K562 (cell line): ENCODE measurements at regions not wholly inside any gene's neighbourhood (a gene's known extent, or its start where the extent isn't known, plus 50 kb on each side); places are given as distances from the start of the nearest gene placed in this dataset.

Experiments
- ATAC-seq: fragments of 200-7000 bp; cut with Tn5 transposase; 3 replicates; pipeline ENCODE4 v1.9.1; 2020; ENCODE audit warnings: moderate library complexity
- BruUV-seq: library from RNA; stranded (reverse); fragments of 400-500 nt; replicated peaks from 2 replicates; lab custom pipeline; 2021; lab: Mats Ljungman, UMichigan
- CTCF ChIA-PET: fragments of 300-600 bp; formaldehyde crosslinking; extraction: SDS; loops from one replicate; lab custom pipeline; 2021; ENCODE audit warnings: low intra/inter-chr PET ratio; lab: Yijun Ruan, JAX
- POLR2A ChIA-PET: fragments of 300-600, 350-650 bp; sonication (Branson Sonifier 250); formaldehyde crosslinking; extraction: SDS; loops from one replicate; lab custom pipeline; 2021; ENCODE audit warnings: antibody characterized with exemption, inconsistent platforms; lab: Yijun Ruan, JAX
- DNase-seq, 4 experiments: peaks; one replicate each; pipeline versions ENCODE4 v3.0.0 to v3.0.0-alpha.2; 2011 to 2018; ENCODE audit warnings: low spot score in 3 of 4, mixed read lengths in 3 of 4; ENCODE audit errors: extremely low read depth in 1 of 4
- FAIRE-seq: peaks from 2 replicates; lab custom pipeline; 2011; peaks lifted over from hg19 to GRCh38; lab: Jason Lieb, UNC
- H2AFZ ChIP-seq: 2 replicates; pipeline ENCODE4 v1.6.0; 2011; ENCODE audit warnings: low read depth, low read length, control low read depth, inconsistent platforms
- H3K27ac ChIP-seq: fragments of 200-600 bp; 3 replicates; pipeline ENCODE4 v1.8.0; 2011; ENCODE audit warnings: low read depth, mild to moderate bottlenecking, control low read depth, inconsistent platforms, low read length, moderate library complexity, mixed read lengths; ENCODE audit errors: extremely low read depth
- H3K27me3 ChIP-seq, 2 experiments: fragments of 300-600 bp in 1 of 2; 2 replicates in 1 of 2; 3 replicates in 1 of 2; pipeline versions ENCODE4 v1.6.0 to v1.8.0; 2011; ENCODE audit warnings: inconsistent platforms in 2 of 2, low read length in 2 of 2, mild to moderate bottlenecking in 1 of 2, mixed read lengths in 1 of 2, moderate library complexity in 1 of 2; ENCODE audit not compliant: control insufficient read depth in 2 of 2, insufficient read depth in 2 of 2
- H3K36me3 ChIP-seq: fragments of 300-600 bp; 3 replicates; pipeline ENCODE4 v1.8.0; 2011; ENCODE audit warnings: mild to moderate bottlenecking, low read length, inconsistent platforms; ENCODE audit not compliant: control insufficient read depth, insufficient read depth
- H3K4me1 ChIP-seq, 2 experiments: fragments of 200-600 bp in 1 of 2; replicated peaks in 1 of 2; 2 replicates in 1 of 2; 3 replicates in 1 of 2; pipeline versions ENCODE4 v1.5.1 to v1.8.0; 2011; ENCODE audit warnings: inconsistent platforms in 2 of 2, low read length in 2 of 2, mild to moderate bottlenecking in 1 of 2, mixed read lengths in 1 of 2, moderate library complexity in 1 of 2; ENCODE audit not compliant: control insufficient read depth in 2 of 2, insufficient read depth in 2 of 2
- H3K4me2 ChIP-seq: 2 replicates; pipeline ENCODE4 v1.6.1; 2011; ENCODE audit warnings: low read length, control low read depth, inconsistent platforms, mixed read lengths; ENCODE audit not compliant: insufficient read depth
- H3K4me3 ChIP-seq: fragments of 200-600 bp; sonication (generic), shearing (Covaris generic); 2 replicates; pipeline ENCODE4 v1.5.1; 2016; ENCODE audit warnings: control low read depth, inconsistent platforms
- H3K79me2 ChIP-seq: fragments of 200-600 bp; 3 replicates; pipeline ENCODE4 v1.8.0; 2011; ENCODE audit warnings: low read length, inconsistent platforms; ENCODE audit not compliant: control insufficient read depth, insufficient read depth
- H3K9ac ChIP-seq, 2 experiments: 2 replicates each; pipeline versions ENCODE4 v1.6.0 to v1.6.1; 2011; ENCODE audit warnings: low read depth in 2 of 2, low read length in 2 of 2, control low read depth in 1 of 2, inconsistent platforms in 1 of 2, mild to moderate bottlenecking in 1 of 2, mixed read lengths in 1 of 2; ENCODE audit not compliant: insufficient read depth in 1 of 2
- H3K9me1 ChIP-seq: one replicate; pipeline ENCODE4 v1.6.0; 2011; ENCODE audit warnings: inconsistent platforms, mild to moderate bottlenecking, low read length, moderate library complexity; ENCODE audit not compliant: control insufficient read depth, insufficient read depth
- H3K9me3 ChIP-seq: replicated peaks from 2 replicates; pipeline ENCODE4 v1.5.1; 2011; ENCODE audit warnings: low read depth, low read length, inconsistent platforms; ENCODE audit not compliant: control insufficient read depth, insufficient read depth
- H4K20me1 ChIP-seq: replicated peaks from 2 replicates; pipeline ENCODE4 v1.6.1; 2011; ENCODE audit warnings: low read length, inconsistent platforms, mixed read lengths; ENCODE audit not compliant: control insufficient read depth, insufficient read depth
- CHD1 ChIP-seq: fragments of 200-600 bp; sonication (generic); IDR thresholded peaks from one replicate; pipeline ENCODE4 v1.6.1; 2012; ENCODE audit warnings: mild to moderate bottlenecking, moderate library complexity, low read length, inconsistent platforms
- FOXA1 ChIP-seq: fragments of 450-650 bp; IDR thresholded peaks from 2 replicates; pipeline ENCODE4 v1.6.1; 2016; ENCODE audit warnings: mild to moderate bottlenecking, borderline replicate concordance
- FUS ChIP-seq: fragments of 200-400 bp; formaldehyde crosslinking; optimal IDR thresholded peaks from 2 replicates; pipeline ENCODE3; 2017; ENCODE audit warnings: low read depth, low read length
- KAT8 ChIP-seq: fragments of 450-650 bp; IDR thresholded peaks from 2 replicates; pipeline ENCODE4 v1.6.1; 2016; ENCODE audit warnings: low read depth, mild to moderate bottlenecking
- MAFG ChIP-seq: fragments of 450-650 bp; conservative IDR thresholded peaks from 2 replicates; pipeline ENCODE4 v1.6.1; 2016; ENCODE audit warnings: missing genetic modification characterization, missing compliant biosample characterization
- NFIC ChIP-seq: fragments of 450-650 bp; IDR thresholded peaks from 2 replicates; pipeline ENCODE4 v1.6.1; 2017; ENCODE audit warnings: mild to moderate bottlenecking, inconsistent platforms
- ZNF696 ChIP-seq: fragments of 250-450 bp; sonication (Bioruptor Pico); conservative IDR thresholded peaks from 2 replicates; pipeline ENCODE4 v1.4.0; 2020; ENCODE audit warnings: mild to moderate bottlenecking, moderate library complexity
- WGBS: fragments of 100-300 bp; shearing (Covaris generic); methylation state at CpG from one replicate; pipeline ENCODE4 v1.1.6; 2016; ENCODE audit warnings: low coverage, mixed read lengths; ENCODE audit not compliant: insufficient coverage; ENCODE audit errors: missing lambda C conversion rate; 5-methylcytosine and 5-hydroxymethylcytosine counted together
- in situ Hi-C: fragments of 300-500 bp; cut with MboI; formaldehyde crosslinking; loops from 4 replicates; pipeline ENCODE4 v1.15.0; 2018; ENCODE audit warnings: inconsistent platforms, mixed read lengths
- intact Hi-C: fragments of 100-400 bp; cut with micrococcal nuclease; formaldehyde crosslinking; loops from 2 replicates; pipeline ENCODE4 v1.14.2; 2022
- TF ChIP-seq, protein P1 (sequence below): fragments of 450-650 bp; IDR thresholded peaks from 2 replicates; pipeline ENCODE4 v1.6.1; 2016
- TF ChIP-seq, protein P2 (sequence below): sonication (generic); formaldehyde crosslinking; IDR thresholded peaks from 2 replicates; pipeline ENCODE4 v1.8.1; 2023; ENCODE audit warnings: missing genetic modification reagents, mild to moderate bottlenecking, borderline replicate concordance
- TF ChIP-seq, protein P3 (sequence below): fragments of 450-650 bp; formaldehyde crosslinking; IDR thresholded peaks from 2 replicates; pipeline ENCODE4 v1.4.0; 2022; ENCODE audit warnings: missing genetic modification characterization

DNA sequence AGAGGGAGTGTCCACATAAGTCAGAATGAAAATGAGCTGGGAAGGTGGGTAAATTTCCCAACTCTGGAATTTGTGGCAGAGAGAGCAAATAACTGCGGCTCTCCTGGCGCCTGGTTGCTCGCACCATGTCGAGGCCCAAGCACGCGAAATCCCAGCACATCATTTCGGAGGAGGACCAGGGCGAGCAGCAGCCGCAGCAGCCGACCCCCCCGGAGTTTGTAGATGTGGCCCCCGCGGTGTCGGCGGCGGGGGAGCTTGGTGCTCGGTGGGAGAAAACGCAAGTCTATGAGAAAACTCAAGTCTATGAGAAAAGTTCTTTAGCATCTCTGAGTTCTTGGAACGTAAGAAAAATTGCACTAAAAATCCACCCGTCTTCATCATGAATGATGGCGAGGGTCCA is 60.3 kb downstream of the ACTBL2 start:
- Histone ChIP-seq H2AFZ (no peak overlapping the region), H4K20me1 (no peaks in the 10 kb centered on the region), H3K27ac (no peak overlapping the region), H3K79me2 (no peaks in the 10 kb centered on the region), H3K4me1 (peaks cover 0 to 5% of the 10 kb centered on the region in 2 experiments; a peak in 1 of 5 replicates), H3K36me3 (no peaks in the 10 kb centered on the region), H3K9me3 (no peaks in the 10 kb centered on the region), H3K9ac (no peak overlapping the region), H3K4me2 (no peak overlapping the region), H3K4me3 (no peak overlapping the region), H3K27me3 (peaks cover 12 to 25% of the 10 kb centered on the region in 2 experiments), H3K9me1 (peaks cover 2% of the 10 kb centered on the region)
- 0% methylated on average over 21 of the region's 21 CpGs for WGBS
- intact Hi-C loops (no loop called here), in situ Hi-C loops (no loop called here)
- TF ChIP-seq CHD1 (no peak), FUS (no peak), FOXA1 (no peak), NFIC (no peak), KAT8 (no peak), ZNF696 (CRISPR knock-in tag) (no peak), MAFG (no peak)
- TF ChIP-seq, protein P1, sequence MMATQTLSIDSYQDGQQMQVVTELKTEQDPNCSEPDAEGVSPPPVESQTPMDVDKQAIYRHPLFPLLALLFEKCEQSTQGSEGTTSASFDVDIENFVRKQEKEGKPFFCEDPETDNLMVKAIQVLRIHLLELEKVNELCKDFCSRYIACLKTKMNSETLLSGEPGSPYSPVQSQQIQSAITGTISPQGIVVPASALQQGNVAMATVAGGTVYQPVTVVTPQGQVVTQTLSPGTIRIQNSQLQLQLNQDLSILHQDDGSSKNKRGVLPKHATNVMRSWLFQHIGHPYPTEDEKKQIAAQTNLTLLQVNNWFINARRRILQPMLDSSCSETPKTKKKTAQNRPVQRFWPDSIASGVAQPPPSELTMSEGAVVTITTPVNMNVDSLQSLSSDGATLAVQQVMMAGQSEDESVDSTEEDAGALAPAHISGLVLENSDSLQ, result no peak
- TF ChIP-seq, protein P2, sequence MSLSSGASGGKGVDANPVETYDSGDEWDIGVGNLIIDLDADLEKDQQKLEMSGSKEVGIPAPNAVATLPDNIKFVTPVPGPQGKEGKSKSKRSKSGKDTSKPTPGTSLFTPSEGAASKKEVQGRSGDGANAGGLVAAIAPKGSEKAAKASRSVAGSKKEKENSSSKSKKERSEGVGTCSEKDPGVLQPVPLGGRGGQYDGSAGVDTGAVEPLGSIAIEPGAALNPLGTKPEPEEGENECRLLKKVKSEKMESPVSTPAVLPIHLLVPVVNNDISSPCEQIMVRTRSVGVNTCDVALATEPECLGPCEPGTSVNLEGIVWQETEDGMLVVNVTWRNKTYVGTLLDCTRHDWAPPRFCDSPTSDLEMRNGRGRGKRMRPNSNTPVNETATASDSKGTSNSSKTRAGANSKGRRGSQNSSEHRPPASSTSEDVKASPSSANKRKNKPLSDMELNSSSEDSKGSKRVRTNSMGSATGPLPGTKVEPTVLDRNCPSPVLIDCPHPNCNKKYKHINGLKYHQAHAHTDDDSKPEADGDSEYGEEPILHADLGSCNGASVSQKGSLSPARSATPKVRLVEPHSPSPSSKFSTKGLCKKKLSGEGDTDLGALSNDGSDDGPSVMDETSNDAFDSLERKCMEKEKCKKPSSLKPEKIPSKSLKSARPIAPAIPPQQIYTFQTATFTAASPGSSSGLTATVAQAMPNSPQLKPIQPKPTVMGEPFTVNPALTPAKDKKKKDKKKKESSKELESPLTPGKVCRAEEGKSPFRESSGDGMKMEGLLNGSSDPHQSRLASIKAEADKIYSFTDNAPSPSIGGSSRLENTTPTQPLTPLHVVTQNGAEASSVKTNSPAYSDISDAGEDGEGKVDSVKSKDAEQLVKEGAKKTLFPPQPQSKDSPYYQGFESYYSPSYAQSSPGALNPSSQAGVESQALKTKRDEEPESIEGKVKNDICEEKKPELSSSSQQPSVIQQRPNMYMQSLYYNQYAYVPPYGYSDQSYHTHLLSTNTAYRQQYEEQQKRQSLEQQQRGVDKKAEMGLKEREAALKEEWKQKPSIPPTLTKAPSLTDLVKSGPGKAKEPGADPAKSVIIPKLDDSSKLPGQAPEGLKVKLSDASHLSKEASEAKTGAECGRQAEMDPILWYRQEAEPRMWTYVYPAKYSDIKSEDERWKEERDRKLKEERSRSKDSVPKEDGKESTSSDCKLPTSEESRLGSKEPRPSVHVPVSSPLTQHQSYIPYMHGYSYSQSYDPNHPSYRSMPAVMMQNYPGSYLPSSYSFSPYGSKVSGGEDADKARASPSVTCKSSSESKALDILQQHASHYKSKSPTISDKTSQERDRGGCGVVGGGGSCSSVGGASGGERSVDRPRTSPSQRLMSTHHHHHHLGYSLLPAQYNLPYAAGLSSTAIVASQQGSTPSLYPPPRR (CRISPR knock-in tag), result no peak
- TF ChIP-seq, protein P3, sequence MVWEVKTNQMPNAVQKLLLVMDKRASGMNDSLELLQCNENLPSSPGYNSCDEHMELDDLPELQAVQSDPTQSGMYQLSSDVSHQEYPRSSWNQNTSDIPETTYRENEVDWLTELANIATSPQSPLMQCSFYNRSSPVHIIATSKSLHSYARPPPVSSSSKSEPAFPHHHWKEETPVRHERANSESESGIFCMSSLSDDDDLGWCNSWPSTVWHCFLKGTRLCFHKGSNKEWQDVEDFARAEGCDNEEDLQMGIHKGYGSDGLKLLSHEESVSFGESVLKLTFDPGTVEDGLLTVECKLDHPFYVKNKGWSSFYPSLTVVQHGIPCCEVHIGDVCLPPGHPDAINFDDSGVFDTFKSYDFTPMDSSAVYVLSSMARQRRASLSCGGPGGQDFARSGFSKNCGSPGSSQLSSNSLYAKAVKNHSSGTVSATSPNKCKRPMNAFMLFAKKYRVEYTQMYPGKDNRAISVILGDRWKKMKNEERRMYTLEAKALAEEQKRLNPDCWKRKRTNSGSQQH (CRISPR knock-in tag), result no peak
- POLR2A ChIA-PET, result interaction anchor here (0.6 kb wide), 1 partner anchor 11 kb away, joined by 3 read pairs; no protein-coding TSS in a partner anchor
- DNase-seq, result no peak
- ATAC-seq, result no peak
- BruUV-seq, result no TSS peak
- CTCF ChIA-PET, result no interaction called here
- FAIRE-seq, result no peak
